ENCODE measurements at regions not wholly inside any gene's neighbourhood (a gene's known extent, or its start where the extent isn't known, plus 50 kb on each side); places are given as distances from the start of the nearest gene placed in this dataset.

DNA sequence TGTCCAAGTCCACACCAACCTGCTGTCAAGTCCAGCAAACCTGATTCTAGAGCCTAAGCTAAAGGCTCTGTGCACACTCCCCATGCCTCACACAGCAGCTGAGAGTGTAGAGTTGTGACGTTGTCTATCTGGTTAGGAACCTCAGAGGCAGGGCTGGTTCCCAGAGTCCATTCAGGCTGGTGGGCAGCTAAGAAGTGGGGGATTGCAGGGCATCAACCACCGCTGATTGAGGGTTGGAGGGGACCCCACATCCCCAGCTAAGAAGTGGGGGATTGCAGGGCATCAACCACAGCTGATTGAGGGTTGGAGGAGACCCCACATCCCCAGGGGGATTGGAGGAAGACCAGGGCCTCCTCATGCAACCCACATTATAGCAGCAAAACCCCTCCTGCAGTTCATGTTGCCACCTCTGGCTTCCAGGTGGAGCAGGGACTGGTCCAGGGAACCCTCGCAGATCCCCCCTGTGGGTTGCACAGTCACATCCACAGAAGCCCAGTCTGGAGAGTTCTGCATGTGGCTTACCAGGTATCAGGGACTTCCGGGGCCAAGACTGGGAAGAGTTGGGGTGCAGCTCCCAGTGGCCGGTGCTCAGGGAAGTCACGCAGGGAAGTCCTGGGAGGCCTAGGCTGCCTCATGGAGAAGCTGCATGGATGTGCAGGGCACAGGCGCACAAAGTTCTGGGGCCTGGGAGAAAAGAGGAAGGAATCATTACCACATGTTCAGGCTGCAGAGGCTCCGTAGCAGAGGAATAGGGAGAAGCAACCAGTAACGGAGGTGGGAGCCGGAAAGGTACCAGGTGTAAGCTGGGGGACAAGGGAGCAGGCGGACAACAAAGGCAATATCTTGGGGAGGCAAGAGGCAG lies 71.4 kb upstream of the PCSK6 start:
- no peak overlapping the region for H3K4me3 ChIP-seq (ENCODE audit: low read length)
- no peaks in the 10 kb centered on the region for H3K36me3 ChIP-seq (ENCODE audit: low read depth, low read length)
- ChIA-PET POLR2A (ENCODE audit: unreplicated experiment) (no interaction called here), CTCF (no interaction called here)
- no peak overlapping the region for H3K4me2 ChIP-seq (ENCODE audit: low read length)
- H3K9me3 ChIP-seq (ENCODE audit: low read length) = no peaks in the 10 kb centered on the region
- no peaks in the 10 kb centered on the region for H4K20me1 ChIP-seq (ENCODE audit: low read length)
- intact Hi-C loops (cut with micrococcal nuclease) = no loop called here
- no peaks in the 10 kb centered on the region; the same call in 1 of the 2 replicates for H3K27me3 ChIP-seq (ENCODE audit: low read length)
- TF ChIP-seq, protein P1, sequence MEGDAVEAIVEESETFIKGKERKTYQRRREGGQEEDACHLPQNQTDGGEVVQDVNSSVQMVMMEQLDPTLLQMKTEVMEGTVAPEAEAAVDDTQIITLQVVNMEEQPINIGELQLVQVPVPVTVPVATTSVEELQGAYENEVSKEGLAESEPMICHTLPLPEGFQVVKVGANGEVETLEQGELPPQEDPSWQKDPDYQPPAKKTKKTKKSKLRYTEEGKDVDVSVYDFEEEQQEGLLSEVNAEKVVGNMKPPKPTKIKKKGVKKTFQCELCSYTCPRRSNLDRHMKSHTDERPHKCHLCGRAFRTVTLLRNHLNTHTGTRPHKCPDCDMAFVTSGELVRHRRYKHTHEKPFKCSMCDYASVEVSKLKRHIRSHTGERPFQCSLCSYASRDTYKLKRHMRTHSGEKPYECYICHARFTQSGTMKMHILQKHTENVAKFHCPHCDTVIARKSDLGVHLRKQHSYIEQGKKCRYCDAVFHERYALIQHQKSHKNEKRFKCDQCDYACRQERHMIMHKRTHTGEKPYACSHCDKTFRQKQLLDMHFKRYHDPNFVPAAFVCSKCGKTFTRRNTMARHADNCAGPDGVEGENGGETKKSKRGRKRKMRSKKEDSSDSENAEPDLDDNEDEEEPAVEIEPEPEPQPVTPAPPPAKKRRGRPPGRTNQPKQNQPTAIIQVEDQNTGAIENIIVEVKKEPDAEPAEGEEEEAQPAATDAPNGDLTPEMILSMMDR (conservative IDR thresholded peaks at IDR 0.05; ENCODE audit: low read depth, low read length) = no peak
- TF ChIP-seq EZH2 (IDR thresholded peaks at IDR 0.05; ENCODE audit: low read length, unreplicated experiment) (no peak), EZH2phosphoT487 (IDR thresholded peaks at IDR 0.05; ENCODE audit: borderline replicate concordance, low read length) (no peak)
- no peaks in the 10 kb centered on the region for H3K79me2 ChIP-seq (ENCODE audit: low read length)
- H3K27ac ChIP-seq (ENCODE audit: low read length) = no peak overlapping the region
- BruUV-seq (replicated peaks) = no TSS peak
- no peak overlapping the region for H2AFZ ChIP-seq (ENCODE audit: low read length)
- no peaks in the 10 kb centered on the region for H3F3A ChIP-seq (ENCODE audit: low read length, unreplicated experiment)
- H3K4me1 ChIP-seq (ENCODE audit: insufficient read depth, low read length) = no peaks in the 10 kb centered on the region
- H3K9ac ChIP-seq (ENCODE audit: low read length) = no peak overlapping the region
- DNase-seq (no peak), ATAC-seq (no peak)
- no peaks in the 10 kb centered on the region for H3K9me2 ChIP-seq (replicated peaks; ENCODE audit: low read length)

DNA sequence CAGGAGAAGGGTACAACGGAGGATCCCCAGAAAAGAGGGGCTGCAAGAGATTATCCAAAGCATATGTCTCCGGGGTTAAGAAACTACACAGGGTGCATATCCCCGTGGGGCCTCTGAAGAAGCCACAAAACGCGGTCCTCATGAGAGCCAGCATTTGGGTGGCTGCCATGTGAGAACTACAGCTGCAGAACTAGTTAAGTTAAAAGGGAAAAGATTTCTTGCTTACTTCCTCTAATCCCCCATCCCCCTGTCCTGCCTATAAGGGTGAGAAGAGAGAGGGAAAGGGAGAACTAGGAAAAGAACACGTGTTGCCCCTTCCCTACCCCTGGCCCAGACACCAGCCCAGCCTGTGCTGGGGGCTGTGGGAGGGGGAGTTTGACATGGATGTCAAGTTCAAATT lies 70.4 kb upstream of the PCSK6 start:
- Histone ChIP-seq H3F3A (ENCODE audit: low read length, unreplicated experiment) (no peaks in the 10 kb centered on the region), H3K9ac (ENCODE audit: low read length) (no peak overlapping the region), H3K36me3 (ENCODE audit: low read depth, low read length) (no peaks in the 10 kb centered on the region), H3K4me3 (ENCODE audit: low read length) (no peak overlapping the region), H3K27me3 (ENCODE audit: low read length) (no peaks in the 10 kb centered on the region; the same call in 1 of the 2 replicates), H3K4me1 (ENCODE audit: insufficient read depth, low read length) (no peaks in the 10 kb centered on the region), H3K9me2 (replicated peaks; ENCODE audit: low read length) (no peaks in the 10 kb centered on the region), H3K79me2 (ENCODE audit: low read length) (no peaks in the 10 kb centered on the region), H2AFZ (ENCODE audit: low read length) (no peak overlapping the region), H3K27ac (ENCODE audit: low read length) (no peak overlapping the region), H3K4me2 (ENCODE audit: low read length) (no peak overlapping the region), H3K9me3 (ENCODE audit: low read length) (no peaks in the 10 kb centered on the region), H4K20me1 (ENCODE audit: low read length) (no peaks in the 10 kb centered on the region)
- TF ChIP-seq EZH2 (IDR thresholded peaks at IDR 0.05; ENCODE audit: low read length, unreplicated experiment) = no peak
- TF ChIP-seq, protein P1 (conservative IDR thresholded peaks at IDR 0.05; ENCODE audit: low read depth, low read length) = no peak
- no peak for TF ChIP-seq EZH2phosphoT487 (IDR thresholded peaks at IDR 0.05; ENCODE audit: borderline replicate concordance, low read length)
- BruUV-seq (replicated peaks) = no TSS peak
- DNase-seq (no peak), ATAC-seq (no peak)
- ChIA-PET CTCF (no interaction called here), POLR2A (ENCODE audit: unreplicated experiment) (no interaction called here)
- intact Hi-C loops (cut with micrococcal nuclease) = no loop called here
